ENCODE measurements at regions not wholly inside any gene's neighbourhood (a gene's known extent, or its start where the extent isn't known, plus 50 kb on each side); places are given as distances from the start of the nearest gene placed in this dataset.

- TF ChIP-seq GATA2 (IDR thresholded peaks at IDR 0.05; ENCODE audit: low read depth, low read length) (no peak), GATA3 (IDR thresholded peaks at IDR 0.05; ENCODE audit: low read depth, low read length) (no peak)
Measured at GRCh38 chr18:2180586-2180985, 390.7 kb downstream of the METTL4 start.
